ENCODE measurements at regions not wholly inside any gene's neighbourhood (a gene's known extent, or its start where the extent isn't known, plus 50 kb on each side); places are given as distances from the start of the nearest gene placed in this dataset.

GRCh38 chr13:109567315-109567714 is 219.1 kb downstream of the IRS2 start:
- no peak for TF ChIP-seq TAF1 (IDR thresholded peaks at IDR 0.05; ENCODE audit: borderline replicate concordance, insufficient read depth, low read length)
- TF ChIP-seq FOXP2 (optimal IDR thresholded peaks at IDR 0.05; ENCODE audit: borderline replicate concordance, extremely low read depth, extremely low read length, insufficient read depth), result no peak
